ENCODE measurements at regions not wholly inside any gene's neighbourhood (a gene's known extent, or its start where the extent isn't known, plus 50 kb on each side); places are given as distances from the start of the nearest gene placed in this dataset.

GRCh38 chr1:230500063-230500462, 73.9 kb upstream of the PGBD5 start:
- H3K27ac ChIP-seq = no peak overlapping the region
- TF ChIP-seq CTCF (conservative IDR thresholded peaks at IDR 0.05) (no peak), ZFX (IDR thresholded peaks at IDR 0.05) (no peak)

GRCh38 chr1:230499496-230499895, 73.4 kb upstream of the PGBD5 start:
- TF ChIP-seq CTCF (conservative IDR thresholded peaks at IDR 0.05) (no peak), ZFX (IDR thresholded peaks at IDR 0.05) (no peak)

GRCh38 chr1:230498704-230499103, 72.6 kb upstream of the PGBD5 start:
- H3K27ac ChIP-seq = peak overlapping the region; percentile 27; the same call in 1 of the 2 replicates
- TF ChIP-seq CTCF (conservative IDR thresholded peaks at IDR 0.05) (no peak), ZFX (IDR thresholded peaks at IDR 0.05) (no peak)

More at GRCh38 chr1:230499496-230499895, 73.4 kb upstream of the PGBD5 start:
- no peak overlapping the region for H3K27ac ChIP-seq

GRCh38 chr1:230496451-230496850, 70.3 kb upstream of the PGBD5 start:
- H3K27ac ChIP-seq = no peak overlapping the region
- TF ChIP-seq ZFX (IDR thresholded peaks at IDR 0.05) (no peak), CTCF (conservative IDR thresholded peaks at IDR 0.05) (no peak)

GRCh38 chr1:230495891-230496385, 69.8 kb upstream of the PGBD5 start:
- no peak overlapping the region for H3K27ac ChIP-seq
- TF ChIP-seq ZFX (IDR thresholded peaks at IDR 0.05) = no peak

- H3K27ac ChIP-seq = no peak overlapping the region
- TF ChIP-seq CTCF (conservative IDR thresholded peaks at IDR 0.05) (no peak), ZFX (IDR thresholded peaks at IDR 0.05) (no peak)
These were observed 68.9 kb upstream of the PGBD5 start for GRCh38 chr1:230495076-230495475.

GRCh38 chr1:230494514-230494913, 68.4 kb upstream of the PGBD5 start:
- no peak for TF ChIP-seq CTCF (conservative IDR thresholded peaks at IDR 0.05)
- TF ChIP-seq ZFX (IDR thresholded peaks at IDR 0.05) = no peak
- H3K27ac ChIP-seq = no peak overlapping the region

- TF ChIP-seq ZFX (IDR thresholded peaks at IDR 0.05) (no peak), CTCF (conservative IDR thresholded peaks at IDR 0.05) (no peak)
- no peak overlapping the region for H3K27ac ChIP-seq
These were observed 67.9 kb upstream of the PGBD5 start for GRCh38 chr1:230494026-230494425.
